SHP77 treated with DMSO at 0.1 percent for 48 hours (cell line): ENCODE measurements at regions not wholly inside any gene's neighbourhood (a gene's known extent, or its start where the extent isn't known, plus 50 kb on each side); places are given as distances from the start of the nearest gene placed in this dataset.

Source experiments
- DNase-seq: peaks from one replicate; lab custom pipeline; 2025; lab: John Stamatoyannopoulos, UW

GRCh38 chr21:24353492-24353891 lies 1253.8 kb downstream of the MRPL39 start:
- no peak for DNase-seq

GRCh38 chr21:24339406-24339805 lies 1267.9 kb downstream of the MRPL39 start:
- DNase-seq, result no peak

GRCh38 chr21:24336491-24336890 lies 1270.8 kb downstream of the MRPL39 start:
- no peak for DNase-seq

- no peak for DNase-seq
These were observed 1283.7 kb downstream of the MRPL39 start for GRCh38 chr21:24323536-24323935.

- DNase-seq, result no peak
These were observed 1290.9 kb downstream of the MRPL39 start for GRCh38 chr21:24316277-24316922.

GRCh38 chr21:24310788-24311187 lies 1296.5 kb downstream of the MRPL39 start:
- no peak for DNase-seq

- DNase-seq, result no peak
These were observed 1299.1 kb downstream of the MRPL39 start for GRCh38 chr21:24308183-24308582.

GRCh38 chr21:24302400-24302799 lies 1304.9 kb downstream of the MRPL39 start:
- no peak for DNase-seq

- no peak for DNase-seq
These were observed 1309.2 kb downstream of the MRPL39 start for GRCh38 chr21:24298040-24298439.

- DNase-seq, result no peak
These were observed 1313.1 kb downstream of the MRPL39 start for GRCh38 chr21:24294171-24294570.

GRCh38 chr21:24290151-24290833 lies 1317.0 kb downstream of the MRPL39 start:
- DNase-seq, result peak; percentile 1

GRCh38 chr21:24289539-24289938 lies 1317.7 kb downstream of the MRPL39 start:
- no peak for DNase-seq

GRCh38 chr21:24280596-24280995 lies 1326.7 kb downstream of the MRPL39 start:
- no peak for DNase-seq

GRCh38 chr21:24278711-24279110 lies 1328.6 kb downstream of the MRPL39 start:
- no peak for DNase-seq

GRCh38 chr21:24276204-24276603 lies 1331.1 kb downstream of the MRPL39 start:
- DNase-seq, result no peak

- no peak for DNase-seq
These were observed 1331.7 kb downstream of the MRPL39 start for GRCh38 chr21:24275616-24276015.

GRCh38 chr21:24272521-24272938 lies 1334.8 kb downstream of the MRPL39 start:
- DNase-seq, result no peak

- DNase-seq, result no peak
These were observed 1341.3 kb downstream of the MRPL39 start for GRCh38 chr21:24265987-24266386.

GRCh38 chr21:24260751-24261150 lies 1346.5 kb downstream of the MRPL39 start:
- no peak for DNase-seq

GRCh38 chr21:24259241-24259640 lies 1348.0 kb downstream of the MRPL39 start:
- no peak for DNase-seq

- DNase-seq, result no peak
These were observed 1351.7 kb downstream of the MRPL39 start for GRCh38 chr21:24255591-24255990.

- no peak for DNase-seq
These were observed 1381.8 kb downstream of the MRPL39 start for GRCh38 chr21:24225431-24225830.

- DNase-seq, result no peak
These were observed 1382.9 kb downstream of the MRPL39 start for GRCh38 chr21:24224422-24224821.

GRCh38 chr21:24223624-24224023 lies 1383.7 kb downstream of the MRPL39 start:
- no peak for DNase-seq
